KG1 (cell line): ENCODE measurements at regions not wholly inside any gene's neighbourhood (a gene's known extent, or its start where the extent isn't known, plus 50 kb on each side); places are given as distances from the start of the nearest gene placed in this dataset.
"Not testable (repeated sequence)": the region's sequence is repeated elsewhere in the genome, so short reads cannot be mapped to it uniquely, and the experiment has no call there.

Source experiments
- DNase-seq: peaks from one replicate; lab custom pipeline; 2025; lab: John Stamatoyannopoulos, UW

DNA sequence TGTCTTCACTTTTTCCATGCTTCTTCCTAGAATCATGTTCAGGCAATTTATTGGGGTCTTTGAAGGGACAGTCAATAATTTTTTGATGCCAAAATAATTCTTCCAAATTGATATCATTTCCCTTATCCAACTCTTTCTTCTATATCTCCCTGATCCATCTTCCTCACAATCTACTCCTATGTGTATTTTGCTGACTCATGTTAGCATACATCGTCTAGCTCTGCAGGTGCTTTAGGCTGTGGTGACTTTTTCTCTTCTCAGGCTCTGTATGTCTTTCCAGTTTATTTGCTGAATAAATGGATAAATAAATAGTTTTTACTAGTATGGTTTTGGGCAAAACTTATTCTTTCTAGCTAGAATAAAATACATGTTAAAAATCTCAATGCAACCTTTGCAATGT is 1650.9 kb upstream of the TMEFF2 start:
- no peak for DNase-seq

DNA sequence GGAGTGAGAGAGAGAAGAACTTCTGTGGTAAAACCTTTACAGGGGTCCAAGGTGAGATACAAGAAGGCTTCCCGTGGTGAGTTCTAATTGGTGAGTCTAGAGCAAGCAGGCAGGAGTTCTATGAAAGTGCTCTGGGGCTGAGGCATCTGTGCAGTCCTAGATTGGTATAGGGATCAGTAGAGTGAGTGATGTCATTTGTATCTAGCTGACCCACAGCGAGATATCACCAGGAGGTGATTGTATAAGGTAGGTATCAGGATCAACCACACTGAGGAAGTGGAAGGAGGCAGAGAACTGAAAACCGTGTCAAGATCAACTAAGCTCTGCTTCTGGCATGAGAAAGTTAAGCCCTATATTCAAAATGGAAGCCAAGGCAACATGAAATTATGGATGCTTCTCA is 1648.9 kb upstream of the TMEFF2 start:
- DNase-seq = no peak

DNA sequence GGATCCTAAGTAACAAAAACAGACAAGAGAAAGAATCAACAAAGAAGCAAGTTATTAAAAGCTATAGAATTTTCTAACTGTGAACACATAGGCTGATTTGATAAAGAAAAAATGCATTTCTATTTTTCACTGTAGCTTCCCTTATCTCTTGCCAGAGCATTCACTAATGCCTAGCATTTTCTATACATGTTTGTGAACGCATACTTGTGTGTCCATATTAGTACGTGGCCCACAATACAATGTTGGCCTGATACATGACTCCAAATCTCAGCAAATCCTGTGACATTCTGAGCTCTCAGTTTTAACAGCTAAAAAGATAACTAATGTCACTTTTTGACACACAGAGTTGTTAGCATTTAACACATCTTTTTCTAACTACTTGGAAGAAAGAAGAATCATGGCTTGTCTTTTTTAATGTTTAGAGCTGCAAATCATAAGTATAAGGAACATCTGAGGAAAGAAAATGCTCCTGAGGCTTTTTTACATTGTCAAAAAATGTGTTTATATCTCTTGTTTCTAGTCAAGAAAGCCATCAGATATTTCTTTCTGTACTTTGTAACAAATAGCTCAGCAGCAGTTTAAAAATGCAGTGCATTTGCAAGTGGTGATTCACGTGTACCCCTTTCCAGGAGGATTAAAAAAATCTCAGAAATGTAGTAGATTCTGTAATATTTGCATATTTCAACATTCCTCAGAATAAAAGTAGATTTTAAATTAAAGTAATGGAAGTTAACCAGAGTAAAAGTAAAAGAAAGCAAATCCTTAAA is 1646.8 kb upstream of the TMEFF2 start:
- no peak for DNase-seq

DNA sequence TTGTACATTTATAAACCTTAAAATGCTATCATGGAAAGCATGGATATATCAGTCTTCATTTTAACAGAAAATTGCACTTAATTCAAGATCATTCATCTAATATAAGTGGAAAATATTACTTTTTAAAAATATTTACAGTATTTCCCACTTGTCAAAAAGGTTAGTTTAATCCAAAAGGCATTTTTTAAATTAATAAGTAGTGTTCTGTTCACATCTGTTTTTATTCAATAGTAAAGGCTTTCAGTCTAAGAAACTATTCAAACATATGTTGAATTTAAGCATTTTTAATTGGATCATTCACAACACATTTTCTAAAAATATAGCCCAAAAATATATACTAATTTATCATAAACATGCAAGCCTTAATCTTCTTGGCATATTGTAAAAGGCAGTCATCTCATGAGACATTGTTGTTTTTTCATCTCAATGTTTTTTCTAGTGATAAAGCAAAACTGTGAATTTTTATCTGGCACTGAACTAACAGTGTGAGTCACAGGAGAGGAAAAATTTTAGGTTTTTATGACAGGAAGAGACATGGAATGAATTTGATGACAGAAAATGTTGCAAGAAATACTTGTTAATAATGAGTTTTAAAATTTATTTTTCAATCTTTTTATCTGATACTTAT is 1642.5 kb upstream of the TMEFF2 start:
- DNase-seq = no peak

DNA sequence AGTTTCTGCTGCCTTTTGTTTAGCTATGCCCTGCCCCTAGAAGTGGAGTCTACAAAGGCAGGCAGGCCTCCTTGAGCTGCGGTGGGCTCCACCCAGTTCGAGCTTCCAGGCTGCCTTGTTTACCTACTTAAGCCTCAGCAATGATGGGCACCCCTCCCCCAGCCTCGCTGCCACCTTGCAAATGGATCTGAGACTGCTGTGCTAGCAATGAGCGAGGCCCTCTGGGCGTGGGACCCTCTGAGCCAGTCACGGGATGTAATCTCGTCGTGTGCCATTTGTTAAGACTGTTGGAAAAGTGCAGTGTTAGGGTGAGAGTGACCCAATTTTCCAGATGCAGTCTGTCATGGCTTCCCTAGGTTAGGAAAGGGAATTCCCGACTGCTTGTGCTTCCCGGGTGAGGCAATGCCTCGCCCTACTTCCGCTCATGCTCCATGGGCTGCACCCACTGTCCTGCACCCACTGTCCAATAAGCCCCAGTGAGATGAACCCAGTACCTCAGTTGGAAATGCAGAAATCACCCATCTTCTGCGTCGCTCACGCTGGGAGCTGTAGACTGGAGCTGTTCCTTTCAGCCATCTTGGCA is 1641.8 kb upstream of the TMEFF2 start:
- not testable (repeated sequence) for DNase-seq

DNA sequence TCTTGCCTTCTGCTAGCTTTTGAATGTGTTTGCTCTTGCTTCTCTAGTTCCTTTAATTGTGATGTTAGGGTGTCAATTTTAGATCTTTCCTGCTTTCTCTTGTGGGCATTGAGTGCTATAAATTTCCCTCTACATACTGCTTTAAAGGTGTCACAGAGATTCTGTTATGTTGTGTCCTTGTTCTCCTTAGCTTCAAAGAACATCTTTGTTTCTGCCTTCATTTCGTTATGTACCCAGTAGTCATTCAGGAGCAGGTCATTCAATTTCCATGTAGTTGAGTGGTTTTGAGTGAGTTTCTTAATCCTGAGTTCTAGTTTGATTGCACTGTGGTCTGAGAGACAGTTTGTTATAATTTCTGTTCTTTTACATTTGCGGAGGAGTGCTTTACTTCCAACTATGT is 1639.2 kb upstream of the TMEFF2 start:
- DNase-seq = not testable (repeated sequence)

DNA sequence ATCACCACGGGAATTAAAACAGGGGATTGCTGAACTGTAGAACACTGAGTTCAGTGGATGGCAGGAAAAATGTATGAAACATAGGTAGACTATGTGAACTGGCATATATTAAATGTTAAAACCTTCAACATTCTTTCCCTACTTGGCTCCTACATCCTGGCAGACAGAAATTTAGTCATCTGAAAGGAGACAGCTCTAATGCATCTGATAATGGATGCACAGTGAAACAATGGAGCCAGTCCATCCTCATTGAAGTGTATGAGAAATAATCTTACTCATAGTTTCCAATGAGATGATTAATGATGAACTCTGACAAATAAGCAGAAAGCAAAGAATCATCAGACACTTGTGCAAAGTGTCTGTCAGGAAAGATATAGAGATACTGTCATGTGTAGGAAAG is 1629.7 kb upstream of the TMEFF2 start:
- no peak for DNase-seq

DNA sequence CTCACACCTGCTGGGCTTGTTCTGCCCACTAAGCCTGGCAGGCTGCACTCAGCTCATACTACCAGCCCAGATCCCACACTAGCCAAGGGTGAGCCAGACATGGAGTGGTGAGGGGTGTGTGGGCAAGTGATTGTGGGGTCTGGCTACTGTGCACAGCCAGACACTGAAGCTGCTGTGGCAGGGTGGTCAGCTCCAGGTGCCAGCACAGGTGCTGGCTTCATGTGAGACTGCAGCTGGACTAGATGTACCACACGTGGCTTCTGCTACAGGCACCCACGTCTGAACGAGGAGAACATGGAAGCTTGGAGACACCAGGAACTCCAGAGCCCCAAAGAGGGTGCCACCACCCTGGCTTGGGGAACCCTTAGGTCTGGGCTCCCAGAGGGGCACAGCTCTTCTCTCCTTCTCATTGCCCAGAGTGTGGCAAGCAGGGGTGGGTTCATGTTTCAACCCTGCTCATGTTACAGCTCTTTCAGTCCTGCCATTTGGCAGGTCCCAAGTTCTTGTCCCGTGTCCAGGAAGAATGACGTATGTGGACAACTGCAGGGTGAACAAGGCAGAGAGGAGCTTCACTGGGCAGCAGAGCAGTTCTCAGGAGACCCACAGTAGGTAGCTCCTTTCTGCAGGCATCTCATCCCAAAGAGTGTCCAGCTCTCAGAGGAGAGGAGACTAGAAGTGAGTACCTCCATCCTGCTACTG is 1624.2 kb upstream of the TMEFF2 start:
- DNase-seq = no peak

GRCh38 chr2:193816008-193816407 is 1621.3 kb upstream of the TMEFF2 start:
- no peak for DNase-seq

GRCh38 chr2:193810533-193810932 is 1615.8 kb upstream of the TMEFF2 start:
- no peak for DNase-seq

GRCh38 chr2:193808877-193809276 is 1614.1 kb upstream of the TMEFF2 start:
- DNase-seq = no peak

DNA sequence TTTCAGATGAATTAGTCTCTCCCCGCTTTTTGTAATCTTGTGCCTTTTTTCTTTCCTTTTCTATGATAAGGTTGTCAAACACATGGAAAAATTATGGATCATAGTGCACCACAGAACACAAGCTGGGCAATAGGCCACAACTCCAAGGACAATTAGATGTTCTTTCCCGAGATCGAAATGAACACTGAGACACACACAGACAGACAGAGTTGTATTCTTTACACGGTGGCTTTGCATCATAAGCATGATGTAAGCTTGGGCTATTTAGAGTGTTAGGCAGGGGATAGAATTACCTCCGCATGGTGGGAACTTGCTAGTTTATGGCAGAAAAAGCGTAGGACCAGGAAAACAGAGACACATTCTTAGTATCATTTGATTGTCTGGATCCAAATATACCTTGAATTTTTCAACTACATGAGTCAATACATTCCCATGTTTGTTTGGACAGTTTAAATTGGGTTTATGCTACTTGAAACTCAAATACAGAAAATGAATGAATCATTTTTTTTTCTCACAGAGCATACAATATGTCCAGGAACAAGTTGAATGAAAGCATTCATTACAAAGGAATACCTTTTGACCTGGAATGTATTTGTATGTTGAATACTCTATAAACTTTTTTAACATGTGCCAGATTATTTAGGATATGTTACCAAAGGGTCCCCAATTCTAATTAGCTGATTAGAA is 1611.5 kb upstream of the TMEFF2 start:
- no peak for DNase-seq

DNA sequence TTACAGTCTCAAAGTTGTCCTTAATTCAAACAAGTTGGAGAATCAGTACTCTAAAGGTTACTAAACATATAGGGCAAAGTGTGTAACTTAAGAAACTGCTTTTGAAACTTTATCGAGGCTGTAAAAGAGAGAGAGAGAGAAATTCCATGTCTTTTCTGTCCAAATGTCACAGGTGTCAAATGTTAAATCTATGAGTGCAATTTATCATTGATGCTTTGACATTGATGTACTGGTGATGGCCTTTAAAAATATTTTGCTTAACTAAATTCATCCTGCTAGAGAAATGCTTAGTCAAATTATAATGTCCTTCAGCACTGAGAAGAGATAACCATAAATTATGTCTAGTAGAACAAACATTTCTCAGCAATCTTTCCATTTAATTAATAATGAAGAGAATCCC is 1602.1 kb upstream of the TMEFF2 start:
- no peak for DNase-seq

DNA sequence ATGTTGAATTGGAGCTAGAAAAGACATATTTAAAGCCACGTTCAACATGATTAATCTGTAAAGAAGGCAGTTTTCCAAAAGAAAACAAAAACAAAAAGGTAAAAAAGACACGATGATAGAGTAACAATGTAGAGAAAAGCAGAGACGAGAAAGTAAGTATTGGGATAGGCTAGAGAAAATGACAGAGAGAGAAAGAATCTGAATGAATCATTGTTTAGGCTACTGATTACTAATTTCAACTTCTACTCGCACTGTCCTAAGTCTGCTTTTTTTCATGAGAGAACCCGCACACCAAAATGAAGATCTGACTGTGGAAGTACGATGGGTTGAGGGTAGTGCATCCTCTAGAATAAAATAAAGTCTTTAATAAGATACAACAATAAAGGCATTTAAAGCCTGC is 1599.2 kb upstream of the TMEFF2 start:
- DNase-seq = no peak

- no peak for DNase-seq
Observed at GRCh38 chr2:193783681-193784080, 1588.9 kb upstream of the TMEFF2 start.

- no peak for DNase-seq
Observed at GRCh38 chr2:193778293-193778692, 1583.6 kb upstream of the TMEFF2 start.

DNA sequence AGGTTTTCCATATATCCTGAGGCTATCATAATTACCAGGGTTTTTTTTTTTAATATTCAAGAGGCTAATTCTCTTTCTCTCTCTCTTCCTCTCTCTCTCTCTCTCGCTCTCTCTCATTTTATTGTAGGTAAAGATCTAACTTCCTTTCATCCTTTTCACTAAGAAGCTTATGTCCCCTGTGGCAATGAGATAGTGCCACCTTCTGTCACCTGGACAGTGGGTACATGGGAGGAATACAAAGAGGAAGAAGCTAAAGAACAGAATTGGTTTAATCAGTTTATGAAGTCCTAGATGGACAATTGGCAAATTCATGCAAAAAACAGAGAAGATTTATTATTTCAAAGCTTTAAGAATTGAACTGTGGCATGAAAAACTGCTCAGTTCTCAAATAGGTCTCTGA is 1582.3 kb upstream of the TMEFF2 start:
- DNase-seq = no peak

DNA sequence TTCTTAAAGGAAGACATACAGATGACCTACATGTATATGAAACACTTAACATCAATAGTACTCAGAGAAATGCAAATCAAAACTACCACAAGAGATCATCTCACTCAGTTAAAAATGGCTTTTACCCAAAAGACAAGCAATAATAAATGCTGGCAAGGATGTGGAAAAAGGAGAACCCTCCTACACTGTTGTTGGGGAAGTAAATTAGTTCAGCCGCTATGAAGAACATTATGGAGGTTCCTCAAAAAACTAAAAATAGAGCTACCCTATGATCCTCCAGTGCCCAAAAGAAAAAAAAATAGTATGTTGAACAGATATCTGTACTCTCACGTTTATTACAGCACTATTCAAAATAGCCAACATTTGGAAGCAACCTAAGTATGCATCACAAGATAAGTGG is 1579.4 kb upstream of the TMEFF2 start:
- no peak for DNase-seq

DNA sequence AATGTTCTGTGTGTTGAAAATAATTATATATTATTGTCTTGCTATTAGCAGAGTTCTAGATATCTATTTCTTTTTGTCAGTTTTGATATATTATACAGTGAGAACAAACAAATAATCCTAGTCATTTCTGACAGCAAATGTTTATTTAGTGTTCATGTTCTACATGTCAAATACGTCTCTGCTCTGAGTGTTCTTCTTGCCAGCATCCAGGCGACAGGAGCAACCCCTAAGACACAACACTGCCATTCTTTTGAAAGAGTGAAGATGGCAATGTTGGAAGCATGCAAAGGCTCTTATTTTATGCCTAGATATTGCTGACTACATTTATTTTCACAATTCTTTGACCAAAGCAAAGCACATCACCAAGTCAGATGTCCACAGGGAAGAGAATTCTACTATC is 1556.6 kb upstream of the TMEFF2 start:
- DNase-seq = no peak

GRCh38 chr2:193749485-193749884 is 1554.8 kb upstream of the TMEFF2 start:
- DNase-seq = no peak

- no peak for DNase-seq
Observed at GRCh38 chr2:193743089-193743488, 1548.4 kb upstream of the TMEFF2 start.

GRCh38 chr2:193738892-193739291 is 1544.2 kb upstream of the TMEFF2 start:
- DNase-seq = no peak
